NCI-H446 treated with DMSO at 0.1 percent for 48 hours (cell line): ENCODE measurements at regions not wholly inside any gene's neighbourhood (a gene's known extent, or its start where the extent isn't known, plus 50 kb on each side); places are given as distances from the start of the nearest gene placed in this dataset.
"Not testable (repeated sequence)": the region's sequence is repeated elsewhere in the genome, so short reads cannot be mapped to it uniquely, and the experiment has no call there.

Source experiments
- DNase-seq: peaks from one replicate; lab custom pipeline; 2025; lab: John Stamatoyannopoulos, UW

GRCh38 chr15:70367913-70368705, 270.4 kb upstream of the TLE3 start:
- DNase-seq, result not testable (repeated sequence)

GRCh38 chr15:70364023-70364422, 266.3 kb upstream of the TLE3 start:
- not testable (repeated sequence) for DNase-seq

DNA sequence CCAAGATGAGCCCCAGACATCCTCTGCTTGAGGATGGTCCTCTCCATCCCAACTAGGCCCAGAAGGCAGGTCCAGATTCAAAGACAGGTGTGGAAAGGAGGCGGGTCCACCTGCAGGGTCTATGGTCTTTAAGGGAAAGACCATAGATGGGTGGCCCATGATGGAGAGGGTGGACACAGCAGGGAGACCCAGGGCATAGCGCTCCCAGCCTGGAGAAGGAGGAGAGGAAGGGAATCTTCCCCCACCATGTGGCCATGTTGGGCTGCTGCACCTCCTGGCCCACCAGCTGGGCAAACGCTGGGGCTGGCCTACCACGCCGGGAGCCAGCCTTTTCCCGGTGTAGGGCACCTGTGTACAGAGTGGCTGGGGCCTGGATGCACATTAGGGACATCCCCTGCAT, 265.2 kb upstream of the TLE3 start:
- no peak for DNase-seq

GRCh38 chr15:70362350-70362749, 264.6 kb upstream of the TLE3 start:
- DNase-seq, result no peak

DNA sequence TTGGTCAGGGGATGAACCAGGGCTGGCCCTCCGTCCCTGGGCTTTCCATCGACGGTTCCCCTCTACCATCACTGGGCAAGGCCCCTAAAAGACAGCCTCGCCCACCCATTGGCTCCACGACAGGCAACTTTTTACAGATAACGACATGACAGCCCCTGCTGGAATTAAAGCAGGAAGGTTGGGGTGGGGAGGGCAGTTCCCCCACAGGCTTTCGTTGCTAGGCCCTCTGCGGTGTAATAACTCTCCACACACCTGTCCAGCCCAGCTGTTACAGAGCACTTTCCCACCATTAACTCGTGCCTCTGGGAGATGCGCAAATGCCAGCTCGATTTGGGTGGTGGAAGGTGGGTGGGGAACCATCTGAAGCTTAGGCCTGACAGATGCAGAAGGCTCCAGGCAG, 264.2 kb upstream of the TLE3 start:
- DNase-seq, result no peak

DNA sequence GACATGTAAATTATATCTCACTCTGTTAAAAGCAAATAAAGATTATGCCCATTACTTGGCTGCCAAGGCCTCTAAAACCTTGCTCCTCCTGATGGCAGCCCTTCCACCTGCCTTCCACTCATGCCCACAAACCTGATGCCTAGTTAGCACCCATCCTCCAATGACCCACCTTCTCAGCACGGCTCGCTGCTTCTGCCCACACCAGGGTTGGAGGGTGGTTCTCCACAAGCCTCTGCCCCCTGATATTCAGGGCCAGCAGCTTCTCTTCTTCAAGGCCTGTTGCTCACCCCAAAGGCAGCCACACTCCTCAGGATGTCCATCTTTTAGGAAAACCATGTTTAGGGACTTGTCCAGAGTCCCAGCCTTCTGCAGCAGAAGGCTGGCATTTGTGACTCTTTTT, 263.4 kb upstream of the TLE3 start:
- no peak for DNase-seq

GRCh38 chr15:70358871-70359647, 261.3 kb upstream of the TLE3 start:
- no peak for DNase-seq

DNA sequence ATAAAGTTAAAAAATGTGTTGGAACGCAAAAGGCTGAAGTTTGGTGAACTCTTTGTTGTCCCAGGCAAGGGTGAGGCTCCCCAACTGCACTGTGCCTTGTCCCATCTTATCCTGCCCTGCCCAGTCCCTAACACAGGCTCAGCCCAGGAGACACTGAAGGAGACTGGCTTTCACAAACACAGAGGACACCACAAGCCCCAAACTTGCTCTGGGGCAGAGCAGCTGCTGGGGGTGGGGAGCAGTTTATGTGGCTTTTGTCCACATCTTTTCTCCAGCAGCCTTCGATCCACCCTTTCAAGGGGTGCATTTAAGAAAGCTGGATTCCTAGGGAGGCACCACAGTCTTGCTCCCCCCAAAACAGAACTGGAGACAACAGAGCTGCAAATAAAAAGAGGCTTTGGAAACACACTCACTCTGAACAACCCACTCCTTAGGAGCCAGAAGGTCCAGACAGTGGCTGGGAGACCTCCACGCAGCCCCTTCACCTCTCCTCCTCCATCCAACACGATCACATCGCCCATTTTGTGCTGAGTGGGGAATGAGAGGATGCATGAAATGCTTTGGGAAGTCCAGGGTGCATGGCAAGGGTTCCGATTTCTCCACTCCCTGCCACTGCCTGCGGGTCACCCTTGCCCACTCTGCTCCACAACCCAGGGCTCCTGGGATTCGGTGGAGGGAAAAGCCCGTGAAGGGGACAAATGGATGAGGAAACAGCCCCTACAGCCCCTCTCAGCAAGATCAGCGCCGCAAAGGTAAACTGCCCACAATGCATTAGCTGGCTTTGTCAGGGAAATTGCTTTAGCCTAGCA, 260.5 kb upstream of the TLE3 start:
- no peak for DNase-seq

DNA sequence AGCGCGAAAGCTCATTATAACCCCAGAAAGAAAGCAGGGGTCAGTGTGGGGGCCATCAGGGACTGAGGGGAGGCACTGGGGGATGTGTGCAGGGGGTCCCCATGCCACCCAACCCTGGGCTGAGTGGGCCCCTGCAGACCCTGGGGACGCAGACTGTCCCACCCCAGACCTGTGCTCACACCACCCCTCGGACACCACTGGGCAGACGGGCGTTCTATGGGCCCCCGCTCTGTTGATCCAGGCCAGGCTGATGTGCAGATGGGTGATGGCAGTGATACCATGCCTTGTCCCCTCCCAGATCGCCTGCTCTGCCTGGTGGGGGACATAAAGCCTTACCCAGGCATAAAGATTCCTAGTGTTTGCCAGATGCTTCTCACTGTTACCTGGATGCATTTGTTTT, 259.7 kb upstream of the TLE3 start:
- no peak for DNase-seq

- no peak for DNase-seq
Observed at GRCh38 chr15:70356919-70357318, 259.2 kb upstream of the TLE3 start.

GRCh38 chr15:70356062-70356860, 258.5 kb upstream of the TLE3 start:
- DNase-seq, result no peak

DNA sequence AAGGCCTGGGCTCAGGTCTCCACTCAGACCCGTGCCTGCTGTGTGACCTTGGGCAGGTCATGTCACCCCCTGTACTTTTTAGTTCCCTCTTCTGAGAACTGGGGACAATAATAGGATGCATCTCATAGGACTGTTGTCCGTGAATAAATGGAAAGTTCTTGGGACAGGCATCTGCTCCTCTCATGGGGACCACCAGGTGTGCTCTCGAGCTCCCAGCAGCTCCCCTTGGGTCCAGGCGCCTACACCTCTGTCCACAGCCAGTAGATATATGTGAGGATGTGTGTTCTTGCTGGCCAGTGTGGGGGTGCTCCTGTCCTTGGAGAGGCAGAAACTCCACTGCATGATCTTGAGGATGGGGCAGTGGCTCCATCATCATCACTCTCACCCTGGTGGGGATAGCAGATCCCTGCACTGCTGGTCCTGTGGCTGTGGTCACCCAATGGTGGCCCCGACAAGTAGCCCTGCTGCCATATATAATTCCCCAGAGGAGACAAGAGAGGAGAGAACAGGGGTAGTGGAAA, 257.6 kb upstream of the TLE3 start:
- no peak for DNase-seq

GRCh38 chr15:70354346-70354905, 256.7 kb upstream of the TLE3 start:
- no peak for DNase-seq

DNA sequence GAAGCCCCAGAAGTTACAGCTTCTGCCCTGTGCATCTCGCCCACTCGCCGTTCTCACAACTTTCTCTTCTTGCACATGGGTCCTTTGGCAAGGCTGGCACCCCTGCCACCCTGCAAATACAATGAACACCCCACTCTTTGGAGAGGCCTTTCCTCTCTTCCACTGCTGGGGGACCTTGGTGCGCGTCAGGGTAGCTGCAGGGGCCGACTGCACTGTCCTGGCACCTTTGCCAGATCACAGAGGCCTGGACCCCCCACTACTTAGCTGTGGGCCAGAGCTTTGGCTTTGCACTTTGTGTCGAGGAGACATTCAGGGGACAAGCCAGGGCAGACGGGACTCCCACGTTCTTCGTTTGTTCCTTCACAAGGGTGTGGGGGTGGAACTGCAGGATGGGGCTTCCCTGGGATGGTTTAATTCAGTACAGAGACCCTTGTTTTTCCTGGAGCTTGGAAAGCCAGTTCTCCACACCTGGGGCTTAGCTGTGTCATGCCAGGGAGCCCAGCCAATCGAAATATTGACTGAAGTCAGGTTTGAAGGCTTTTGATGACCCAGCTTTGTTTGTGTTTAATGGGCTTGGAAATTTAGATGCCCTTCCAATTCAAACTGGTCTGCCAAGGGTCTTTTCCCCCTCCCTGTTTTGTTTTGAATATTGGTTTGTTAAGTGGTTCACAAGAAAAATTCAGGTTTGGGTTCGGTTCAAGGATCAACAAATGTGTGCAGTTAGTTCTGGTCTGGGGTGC, 256.1 kb upstream of the TLE3 start:
- no peak for DNase-seq

GRCh38 chr15:70351941-70352774, 254.4 kb upstream of the TLE3 start:
- DNase-seq, result no peak

DNA sequence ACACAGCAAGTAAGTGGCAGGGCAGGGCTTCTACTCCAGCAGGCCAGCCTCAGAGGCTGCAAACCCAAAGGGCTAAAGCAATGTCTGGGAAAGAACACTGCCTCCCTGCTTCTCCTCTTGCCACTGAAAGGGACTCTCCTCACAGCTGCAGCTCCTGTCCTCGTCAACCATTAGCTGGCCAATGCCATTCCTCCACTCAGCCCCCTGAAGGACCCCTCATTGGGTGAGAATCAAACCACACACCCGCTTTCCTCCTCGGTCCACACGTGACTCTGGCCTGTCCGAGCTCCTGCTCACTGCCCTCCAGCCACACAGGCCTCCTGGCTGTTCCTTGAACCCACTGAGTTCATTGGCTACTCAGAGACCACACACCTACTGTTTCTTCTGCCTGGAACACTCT, 253.7 kb upstream of the TLE3 start:
- DNase-seq, result no peak

- DNase-seq, result no peak
Observed at GRCh38 chr15:70348581-70349344, 251.0 kb upstream of the TLE3 start.

- DNase-seq, result no peak
Observed at GRCh38 chr15:70348226-70348543, 250.5 kb upstream of the TLE3 start.
